Hepatocyte (in vitro differentiated cells): ENCODE measurements at regions not wholly inside any gene's neighbourhood (a gene's known extent, or its start where the extent isn't known, plus 50 kb on each side); places are given as distances from the start of the nearest gene placed in this dataset.
A peak's percentile ranks its signal among the peaks of the same experiment; 100 is the strongest.

Experiments used
- DNase-seq: peaks from one replicate; pipeline ENCODE4 v3.0.0-alpha.2; 2016; ENCODE audit warnings: low spot score
- H2AFZ ChIP-seq: fragments of 200-600 bp; sonication (generic); 2 replicates; pipeline ENCODE4 v1.6.0; 2016; ENCODE audit warnings: antibody characterized with exemption, mild to moderate bottlenecking
- H3K27ac ChIP-seq: fragments of 200-600 bp; sonication (generic); 2 replicates; pipeline ENCODE4 v1.5.1; 2016; ENCODE audit warnings: mild to moderate bottlenecking
- H3K27me3 ChIP-seq: fragments of 200-600 bp; sonication (generic); 2 replicates; pipeline ENCODE4 v1.6.1; 2016
- H3K36me3 ChIP-seq: fragments of 200-600 bp; sonication (generic); replicated peaks from 2 replicates; pipeline ENCODE4 v1.5.1; 2016; ENCODE audit warnings: low read depth; ENCODE audit not compliant: insufficient read depth
- H3K4me1 ChIP-seq: fragments of 200-600 bp; sonication (generic); 2 replicates; pipeline ENCODE4 v1.5.1; 2016; ENCODE audit warnings: mild to moderate bottlenecking, moderate library complexity; ENCODE audit not compliant: insufficient read depth
- H3K4me2 ChIP-seq: fragments of 200-600 bp; sonication (generic); 2 replicates; pipeline ENCODE4 v1.6.0; 2016
- H3K4me3 ChIP-seq: fragments of 200-600 bp; sonication (generic); 2 replicates; pipeline ENCODE4 v1.5.1; 2016; ENCODE audit warnings: mild to moderate bottlenecking
- H3K79me2 ChIP-seq: fragments of 200-600 bp; sonication (generic); 2 replicates; pipeline ENCODE4 v1.6.0; 2017; ENCODE audit warnings: mild to moderate bottlenecking
- H3K9me2 ChIP-seq: fragments of 200-600 bp; sonication (generic); replicated peaks from 2 replicates; pipeline ENCODE4 v1.6.0; 2017; ENCODE audit warnings: mild to moderate bottlenecking; ENCODE audit not compliant: insufficient read depth
- H3K9me3 ChIP-seq: fragments of 200-600 bp; sonication (generic); 2 replicates; pipeline ENCODE4 v1.5.1; 2016; ENCODE audit warnings: low read depth, mild to moderate bottlenecking
- H4K20me1 ChIP-seq: fragments of 200-600 bp; sonication (generic); 2 replicates; pipeline ENCODE4 v1.6.0; 2016; ENCODE audit warnings: mild to moderate bottlenecking; ENCODE audit not compliant: insufficient read depth, poor library complexity, severe bottlenecking
- EZH2 ChIP-seq: fragments of 200-600 bp; sonication (generic); IDR thresholded peaks from 2 replicates; pipeline ENCODE4 v1.6.1; 2016; ENCODE audit warnings: antibody characterized with exemption, mild to moderate bottlenecking, borderline replicate concordance
- EZH2phosphoT487 ChIP-seq: fragments of 200-600 bp; sonication (generic); IDR thresholded peaks from one replicate; pipeline ENCODE4 v1.6.1; 2018; ENCODE audit warnings: antibody characterized with exemption, mild to moderate bottlenecking, low read depth, moderate library complexity; ENCODE audit not compliant: unreplicated experiment, severe bottlenecking
- WGBS: methylation state at CpG from one replicate; pipeline ENCODE4 v1.1.6; 2016; ENCODE audit warnings: low lambda C conversion rate; ENCODE audit errors: missing lambda C conversion rate; 5-methylcytosine and 5-hydroxymethylcytosine counted together
- TF ChIP-seq, protein P1 (sequence below): fragments of 200-600 bp; sonication (generic); IDR thresholded peaks from 2 replicates; pipeline ENCODE4 v1.5.1; 2016; ENCODE audit warnings: antibody characterized with exemption, mild to moderate bottlenecking; ENCODE audit not compliant: poor library complexity

DNA sequence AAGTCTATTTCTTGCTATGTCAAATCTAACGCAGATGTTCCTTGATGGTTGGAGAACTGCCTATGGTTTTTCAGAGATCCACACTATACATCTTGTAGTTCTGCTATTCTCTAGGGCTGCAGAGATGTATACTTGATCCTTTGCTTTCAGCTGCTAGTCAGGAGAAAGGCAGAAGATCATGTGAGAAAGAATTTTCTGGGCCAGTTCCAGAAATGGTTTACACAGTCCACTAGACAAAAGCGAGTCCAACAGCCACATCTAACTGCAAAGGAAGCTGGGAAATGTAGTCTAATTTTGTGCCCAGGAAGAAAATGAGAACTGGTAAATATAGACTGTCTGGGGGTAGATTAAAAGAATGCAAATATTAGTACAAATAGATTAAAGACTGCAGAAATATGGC lies 394.3 kb upstream of the SLIT2 start:
- Histone ChIP-seq H3K4me3 (no peak overlapping the region), H2AFZ (no peak overlapping the region), H3K27ac (no peak overlapping the region), H3K27me3 (no peaks in the 10 kb centered on the region), H3K9me3 (no peaks in the 10 kb centered on the region), H3K4me2 (no peak overlapping the region), H3K36me3 (no peaks in the 10 kb centered on the region), H3K9me2 (no peaks in the 10 kb centered on the region), H3K4me1 (no peaks in the 10 kb centered on the region), H3K79me2 (no peaks in the 10 kb centered on the region), H4K20me1 (no peaks in the 10 kb centered on the region)
- 73% methylated on average over 2 of the region's 2 CpGs for WGBS
- peak; percentile 31 for DNase-seq
- TF ChIP-seq EZH2phosphoT487 (no peak), EZH2 (no peak)
- TF ChIP-seq, protein P1, sequence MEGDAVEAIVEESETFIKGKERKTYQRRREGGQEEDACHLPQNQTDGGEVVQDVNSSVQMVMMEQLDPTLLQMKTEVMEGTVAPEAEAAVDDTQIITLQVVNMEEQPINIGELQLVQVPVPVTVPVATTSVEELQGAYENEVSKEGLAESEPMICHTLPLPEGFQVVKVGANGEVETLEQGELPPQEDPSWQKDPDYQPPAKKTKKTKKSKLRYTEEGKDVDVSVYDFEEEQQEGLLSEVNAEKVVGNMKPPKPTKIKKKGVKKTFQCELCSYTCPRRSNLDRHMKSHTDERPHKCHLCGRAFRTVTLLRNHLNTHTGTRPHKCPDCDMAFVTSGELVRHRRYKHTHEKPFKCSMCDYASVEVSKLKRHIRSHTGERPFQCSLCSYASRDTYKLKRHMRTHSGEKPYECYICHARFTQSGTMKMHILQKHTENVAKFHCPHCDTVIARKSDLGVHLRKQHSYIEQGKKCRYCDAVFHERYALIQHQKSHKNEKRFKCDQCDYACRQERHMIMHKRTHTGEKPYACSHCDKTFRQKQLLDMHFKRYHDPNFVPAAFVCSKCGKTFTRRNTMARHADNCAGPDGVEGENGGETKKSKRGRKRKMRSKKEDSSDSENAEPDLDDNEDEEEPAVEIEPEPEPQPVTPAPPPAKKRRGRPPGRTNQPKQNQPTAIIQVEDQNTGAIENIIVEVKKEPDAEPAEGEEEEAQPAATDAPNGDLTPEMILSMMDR: no peak

DNA sequence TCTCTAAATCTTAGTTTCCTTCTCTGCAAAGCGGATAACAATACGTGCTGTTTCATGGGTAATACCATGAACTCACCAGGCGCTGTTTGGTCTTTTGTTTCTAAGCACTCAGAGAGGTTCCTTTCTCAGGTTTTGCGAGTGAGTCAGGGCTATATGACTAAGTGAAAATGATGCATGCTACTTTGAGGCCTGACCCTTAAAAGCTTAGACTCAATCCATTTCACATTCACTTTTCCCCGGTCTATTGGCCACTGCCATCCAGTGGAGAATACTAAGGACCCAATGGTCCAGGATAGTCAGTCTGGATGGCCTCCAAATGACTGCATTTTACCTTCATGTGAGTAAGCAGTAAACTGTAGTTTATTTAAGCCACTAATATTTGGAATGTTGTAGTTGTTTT lies 400.8 kb upstream of the SLIT2 start:
- 81% methylated on average over 5 of the region's 5 CpGs for WGBS
- Histone ChIP-seq H3K27me3 (no peaks in the 10 kb centered on the region), H3K27ac (no peak overlapping the region), H3K9me2 (no peaks in the 10 kb centered on the region), H3K79me2 (no peaks in the 10 kb centered on the region), H2AFZ (no peak overlapping the region), H3K36me3 (no peaks in the 10 kb centered on the region), H3K4me3 (no peak overlapping the region), H3K4me2 (no peak overlapping the region), H3K9me3 (no peaks in the 10 kb centered on the region), H4K20me1 (no peaks in the 10 kb centered on the region), H3K4me1 (no peaks in the 10 kb centered on the region)
- DNase-seq: no peak
- no peak for TF ChIP-seq EZH2phosphoT487
- TF ChIP-seq, protein P1: no peak
- no peak for TF ChIP-seq EZH2

DNA sequence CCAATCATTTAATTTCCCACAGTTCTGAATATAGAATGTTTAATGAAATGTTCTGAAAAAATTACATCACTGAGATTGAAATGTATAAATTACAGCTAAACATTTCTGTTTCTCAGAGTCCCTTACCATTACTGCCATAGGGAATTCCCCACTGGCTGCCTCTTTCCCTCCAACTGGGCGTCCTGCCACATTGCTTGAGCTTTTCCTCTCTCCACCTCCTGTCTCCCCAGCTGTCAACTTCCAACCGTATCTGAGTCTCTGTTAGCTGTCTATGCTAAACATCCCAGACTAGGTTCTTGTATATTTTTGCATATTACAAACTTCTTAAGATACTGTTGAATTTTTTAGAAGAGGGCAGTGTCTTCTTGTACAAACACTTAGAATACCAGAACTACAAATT lies 407.3 kb upstream of the SLIT2 start:
- TF ChIP-seq, protein P1: no peak
- TF ChIP-seq EZH2phosphoT487 (no peak), EZH2 (no peak)
- Histone ChIP-seq H3K4me2 (no peak overlapping the region), H3K4me3 (no peak overlapping the region), H3K9me3 (no peaks in the 10 kb centered on the region), H3K27ac (no peak overlapping the region), H3K27me3 (no peaks in the 10 kb centered on the region), H3K9me2 (no peaks in the 10 kb centered on the region), H2AFZ (no peak overlapping the region), H3K4me1 (no peaks in the 10 kb centered on the region), H4K20me1 (no peaks in the 10 kb centered on the region), H3K79me2 (no peaks in the 10 kb centered on the region), H3K36me3 (no peaks in the 10 kb centered on the region)
- WGBS: 77% methylated on average over 2 of the region's 2 CpGs
- DNase-seq: no peak

DNA sequence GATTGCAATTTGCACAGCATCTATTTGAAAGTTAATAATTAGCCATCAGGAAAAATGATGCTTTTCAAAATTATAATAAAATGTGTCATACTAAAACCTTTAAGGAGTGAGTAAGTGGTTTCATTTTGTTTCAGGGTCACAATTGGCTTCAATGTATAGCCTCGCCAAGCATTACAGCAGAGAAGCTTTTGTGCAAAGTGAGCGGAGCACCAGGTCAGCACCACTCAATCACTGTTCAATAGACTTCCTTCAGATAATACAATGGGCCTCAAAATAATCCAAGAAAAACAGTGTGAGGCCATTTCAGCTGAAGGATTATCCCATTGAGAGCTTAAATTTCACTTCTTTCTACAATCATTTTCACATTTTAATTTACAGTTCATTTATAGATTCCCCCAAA lies 409.2 kb upstream of the SLIT2 start:
- H3K9me2 ChIP-seq: no peaks in the 10 kb centered on the region
- TF ChIP-seq EZH2phosphoT487: no peak
- no peak for TF ChIP-seq EZH2
- TF ChIP-seq, protein P1: no peak
- H3K4me2 ChIP-seq: no peak overlapping the region
- no peak for DNase-seq
- no peaks in the 10 kb centered on the region for H3K27me3 ChIP-seq
- no peaks in the 10 kb centered on the region for H3K4me1 ChIP-seq
- no peaks in the 10 kb centered on the region for H3K79me2 ChIP-seq
- H3K9me3 ChIP-seq: no peaks in the 10 kb centered on the region
- no peaks in the 10 kb centered on the region for H4K20me1 ChIP-seq
- no peaks in the 10 kb centered on the region for H3K36me3 ChIP-seq
- 97% methylated on average over 2 of the region's 2 CpGs for WGBS
- H3K27ac ChIP-seq: no peak overlapping the region
- no peak overlapping the region for H2AFZ ChIP-seq
- H3K4me3 ChIP-seq: no peak overlapping the region
